ENCODE measurements at regions not wholly inside any gene's neighbourhood (a gene's known extent, or its start where the extent isn't known, plus 50 kb on each side); places are given as distances from the start of the nearest gene placed in this dataset.

GRCh38 chr21:32131960-32132359 lies 146.9 kb downstream of the MIS18A start:
- no peak for TF ChIP-seq ZNF24 (IDR thresholded peaks at IDR 0.05)
- no peak for TF ChIP-seq KAT2A (conservative IDR thresholded peaks at IDR 0.05; ENCODE audit: control insufficient read depth, low read depth, low read length)
- no peak for TF ChIP-seq FOS (IDR thresholded peaks at IDR 0.05; ENCODE audit: borderline replicate concordance, extremely low read depth, insufficient read length)
- TF ChIP-seq CTCF (IDR thresholded peaks at IDR 0.05 in 2 of 3, conservative IDR thresholded peaks at IDR 0.05 in 1 of 3; ENCODE audit: control insufficient read depth in 2 of 3, extremely low read depth in 1 of 3, insufficient read depth in 1 of 3, low read depth in 3 of 3, low read length in 3 of 3): no peak
- no peak for TF ChIP-seq CEBPB (IDR thresholded peaks at IDR 0.05; ENCODE audit: borderline replicate concordance in 1 of 2, low read depth in 2 of 2, low read length in 2 of 2)
- no peak for TF ChIP-seq MAX (IDR thresholded peaks at IDR 0.05; ENCODE audit: low read depth, low read length)
- TF ChIP-seq GABPA (IDR thresholded peaks at IDR 0.05; ENCODE audit: low read depth): no peak
- no peak for TF ChIP-seq YBX1 (IDR thresholded peaks at IDR 0.05)
- no peak for TF ChIP-seq MLLT1 (IDR thresholded peaks at IDR 0.05)
- TF ChIP-seq ZBTB40 (IDR thresholded peaks at IDR 0.05; ENCODE audit: borderline replicate concordance): no peak
- no peak for TF ChIP-seq ESRRA (IDR thresholded peaks at IDR 0.05; ENCODE audit: low read length)
- TF ChIP-seq ETV6 (conservative IDR thresholded peaks at IDR 0.05 in 1 of 2, IDR thresholded peaks at IDR 0.05 in 1 of 2; ENCODE audit: borderline replicate concordance in 1 of 2, low read depth in 1 of 2): no peak
